ENCODE measurements at regions not wholly inside any gene's neighbourhood (a gene's known extent, or its start where the extent isn't known, plus 50 kb on each side); places are given as distances from the start of the nearest gene placed in this dataset.

GRCh38 chr22:48612077-48612995 is 1215.3 kb downstream of the BRD1 start:
- H3K4me3 ChIP-seq (ENCODE audit: low read length): no peak overlapping the region
- WGBS (ENCODE audit: insufficient coverage): 87% methylated on average over 33 of the region's 33 CpGs
- Mint-ChIP-seq H3K36me3 (no peaks in the 10 kb centered on the region), H3K27ac (no peak overlapping the region), H3K4me1 (no peaks in the 10 kb centered on the region), H3K9me3 (no peaks in the 10 kb centered on the region), H3K27me3 (ENCODE audit: low read depth in 2 of 2) (no peaks in the 10 kb centered on the region), H3K4me3 (no peak overlapping the region)
- ATAC-seq (no peak), DNase-seq (no peak)
- no peaks in the 10 kb centered on the region for H3K36me3 ChIP-seq (ENCODE audit: control insufficient read depth, insufficient read depth, low read length)
- no peaks in the 10 kb centered on the region for H3K9me3 ChIP-seq (ENCODE audit: control insufficient read depth, insufficient read depth, low read length)
- H3K27me3 ChIP-seq (ENCODE audit: control insufficient read depth, insufficient read depth, low read length): no peaks in the 10 kb centered on the region
- no peaks in the 10 kb centered on the region for H3K4me1 ChIP-seq (ENCODE audit: control insufficient read depth, insufficient read depth, low read length)
- no peak overlapping the region for H3K27ac ChIP-seq (ENCODE audit: low read length)
- TF ChIP-seq, protein P1, sequence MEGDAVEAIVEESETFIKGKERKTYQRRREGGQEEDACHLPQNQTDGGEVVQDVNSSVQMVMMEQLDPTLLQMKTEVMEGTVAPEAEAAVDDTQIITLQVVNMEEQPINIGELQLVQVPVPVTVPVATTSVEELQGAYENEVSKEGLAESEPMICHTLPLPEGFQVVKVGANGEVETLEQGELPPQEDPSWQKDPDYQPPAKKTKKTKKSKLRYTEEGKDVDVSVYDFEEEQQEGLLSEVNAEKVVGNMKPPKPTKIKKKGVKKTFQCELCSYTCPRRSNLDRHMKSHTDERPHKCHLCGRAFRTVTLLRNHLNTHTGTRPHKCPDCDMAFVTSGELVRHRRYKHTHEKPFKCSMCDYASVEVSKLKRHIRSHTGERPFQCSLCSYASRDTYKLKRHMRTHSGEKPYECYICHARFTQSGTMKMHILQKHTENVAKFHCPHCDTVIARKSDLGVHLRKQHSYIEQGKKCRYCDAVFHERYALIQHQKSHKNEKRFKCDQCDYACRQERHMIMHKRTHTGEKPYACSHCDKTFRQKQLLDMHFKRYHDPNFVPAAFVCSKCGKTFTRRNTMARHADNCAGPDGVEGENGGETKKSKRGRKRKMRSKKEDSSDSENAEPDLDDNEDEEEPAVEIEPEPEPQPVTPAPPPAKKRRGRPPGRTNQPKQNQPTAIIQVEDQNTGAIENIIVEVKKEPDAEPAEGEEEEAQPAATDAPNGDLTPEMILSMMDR (IDR thresholded peaks at IDR 0.05): no peak
- intact Hi-C loops (cut with micrococcal nuclease): no loop called here

- Mint-ChIP-seq H3K27ac (no peak overlapping the region), H3K36me3 (no peaks in the 10 kb centered on the region), H3K9me3 (peaks cover 6 to 7% of the 10 kb centered on the region in 2 donors), H3K27me3 (ENCODE audit: low read depth in 2 of 2) (no peaks in the 10 kb centered on the region), H3K4me1 (no peaks in the 10 kb centered on the region), H3K4me3 (no peak overlapping the region)
- no peaks in the 10 kb centered on the region for H3K4me1 ChIP-seq (ENCODE audit: control insufficient read depth, insufficient read depth, low read length)
- H3K27me3 ChIP-seq (ENCODE audit: control insufficient read depth, insufficient read depth, low read length): no peaks in the 10 kb centered on the region
- ATAC-seq: no peak
- H3K36me3 ChIP-seq (ENCODE audit: control insufficient read depth, insufficient read depth, low read length): no peaks in the 10 kb centered on the region
- 90% methylated on average over 22 of the region's 22 CpGs for WGBS (ENCODE audit: insufficient coverage)
- H3K9me3 ChIP-seq (ENCODE audit: control insufficient read depth, insufficient read depth, low read length): no peaks in the 10 kb centered on the region
- DNase-seq: no peak
- H3K27ac ChIP-seq (ENCODE audit: low read length): no peak overlapping the region
- intact Hi-C loops (cut with micrococcal nuclease): no loop called here
- H3K4me3 ChIP-seq (ENCODE audit: low read length): no peak overlapping the region
- TF ChIP-seq, protein P1 (IDR thresholded peaks at IDR 0.05): no peak
These were observed 1218.3 kb downstream of the BRD1 start for GRCh38 chr22:48609279-48609865.

DNA sequence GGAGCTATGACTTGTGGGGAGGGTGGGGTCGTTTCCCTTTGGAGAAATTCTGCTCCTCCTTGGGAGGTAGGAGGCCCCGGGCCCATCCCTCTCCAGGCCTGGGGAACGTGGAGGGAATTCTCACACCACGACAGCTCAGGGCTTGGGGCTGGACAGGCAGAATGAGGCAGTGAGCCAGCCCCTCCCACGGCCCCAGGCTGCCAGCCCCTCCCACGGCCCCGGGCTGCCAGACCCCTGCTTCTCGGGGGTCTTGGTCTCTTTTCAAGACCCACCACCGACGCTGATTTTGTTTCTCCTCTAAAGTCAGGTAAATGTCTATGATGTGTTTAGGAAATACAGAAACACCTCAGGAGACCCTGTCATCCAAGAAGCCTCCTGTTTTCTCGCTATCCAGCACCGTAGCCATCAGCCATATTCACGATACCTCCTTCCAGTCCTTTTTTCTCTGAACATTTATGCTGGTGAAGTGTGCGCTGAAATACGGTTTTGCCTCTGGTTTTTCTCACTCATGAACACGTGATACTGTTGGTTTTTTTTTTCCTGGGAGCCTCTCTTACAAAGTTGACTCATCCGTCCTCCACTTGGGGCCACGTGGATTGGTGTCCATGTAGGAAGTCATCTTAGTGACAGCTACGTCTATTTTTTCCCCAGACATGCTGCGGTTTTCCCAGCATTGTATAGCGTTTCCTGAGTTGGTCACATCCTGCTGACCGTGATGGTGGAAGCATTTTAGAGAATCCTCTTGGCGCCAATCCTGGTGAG is 1219.6 kb downstream of the BRD1 start:
- H3K36me3 Mint-ChIP-seq: no peaks in the 10 kb centered on the region
- no peak overlapping the region for H3K27ac ChIP-seq (ENCODE audit: low read length)
- 61% methylated on average over 20 of the region's 23 CpGs for WGBS (ENCODE audit: insufficient coverage)
- TF ChIP-seq, protein P1 (IDR thresholded peaks at IDR 0.05): no peak
- H3K4me3 Mint-ChIP-seq: no peak overlapping the region
- H3K9me3 ChIP-seq (ENCODE audit: control insufficient read depth, insufficient read depth, low read length): no peaks in the 10 kb centered on the region
- H3K27me3 ChIP-seq (ENCODE audit: control insufficient read depth, insufficient read depth, low read length): no peaks in the 10 kb centered on the region
- no peak overlapping the region for H3K27ac Mint-ChIP-seq
- no peaks in the 10 kb centered on the region for H3K27me3 Mint-ChIP-seq (ENCODE audit: low read depth in 2 of 2)
- no peak overlapping the region for H3K4me3 ChIP-seq (ENCODE audit: low read length)
- ATAC-seq (no peak), DNase-seq (no peak)
- peaks cover 6 to 7% of the 10 kb centered on the region in 2 donors for H3K9me3 Mint-ChIP-seq
- H3K36me3 ChIP-seq (ENCODE audit: control insufficient read depth, insufficient read depth, low read length): no peaks in the 10 kb centered on the region
- H3K4me1 ChIP-seq (ENCODE audit: control insufficient read depth, insufficient read depth, low read length): no peaks in the 10 kb centered on the region
- H3K4me1 Mint-ChIP-seq: no peaks in the 10 kb centered on the region
- intact Hi-C loops (cut with micrococcal nuclease): no loop called here
